ENCODE measurements at regions not wholly inside any gene's neighbourhood (a gene's known extent, or its start where the extent isn't known, plus 50 kb on each side); places are given as distances from the start of the nearest gene placed in this dataset.

DNA sequence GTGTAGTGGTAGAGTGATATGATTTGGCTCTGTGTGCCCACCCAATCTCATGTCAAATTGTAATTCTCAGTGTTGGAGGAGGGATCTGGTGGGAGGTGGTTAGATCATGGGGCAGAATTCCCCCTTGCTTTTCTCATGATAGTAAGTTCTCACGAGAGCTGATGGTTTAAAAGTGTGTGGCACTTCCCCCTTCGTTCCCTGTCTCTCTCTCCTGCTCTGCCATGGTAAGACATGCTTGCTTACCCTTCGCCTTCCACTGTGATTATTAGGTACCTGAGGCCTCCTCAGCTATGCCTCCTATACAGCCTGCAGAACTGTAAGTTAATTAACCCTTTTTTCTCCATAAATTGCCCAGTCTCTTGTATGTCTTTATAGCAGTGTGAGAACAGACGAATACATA lies 115.7 kb upstream of the FUT8 start:
- TF ChIP-seq, protein P1, sequence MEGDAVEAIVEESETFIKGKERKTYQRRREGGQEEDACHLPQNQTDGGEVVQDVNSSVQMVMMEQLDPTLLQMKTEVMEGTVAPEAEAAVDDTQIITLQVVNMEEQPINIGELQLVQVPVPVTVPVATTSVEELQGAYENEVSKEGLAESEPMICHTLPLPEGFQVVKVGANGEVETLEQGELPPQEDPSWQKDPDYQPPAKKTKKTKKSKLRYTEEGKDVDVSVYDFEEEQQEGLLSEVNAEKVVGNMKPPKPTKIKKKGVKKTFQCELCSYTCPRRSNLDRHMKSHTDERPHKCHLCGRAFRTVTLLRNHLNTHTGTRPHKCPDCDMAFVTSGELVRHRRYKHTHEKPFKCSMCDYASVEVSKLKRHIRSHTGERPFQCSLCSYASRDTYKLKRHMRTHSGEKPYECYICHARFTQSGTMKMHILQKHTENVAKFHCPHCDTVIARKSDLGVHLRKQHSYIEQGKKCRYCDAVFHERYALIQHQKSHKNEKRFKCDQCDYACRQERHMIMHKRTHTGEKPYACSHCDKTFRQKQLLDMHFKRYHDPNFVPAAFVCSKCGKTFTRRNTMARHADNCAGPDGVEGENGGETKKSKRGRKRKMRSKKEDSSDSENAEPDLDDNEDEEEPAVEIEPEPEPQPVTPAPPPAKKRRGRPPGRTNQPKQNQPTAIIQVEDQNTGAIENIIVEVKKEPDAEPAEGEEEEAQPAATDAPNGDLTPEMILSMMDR (IDR thresholded peaks at IDR 0.05): no peak
- TF ChIP-seq POLR2A (IDR thresholded peaks at IDR 0.05): no peak

Data from upper lobe of left lung (tissue), 4 donors.